Uterus (tissue), 3 donors: ENCODE measurements at regions not wholly inside any gene's neighbourhood (a gene's known extent, or its start where the extent isn't known, plus 50 kb on each side); places are given as distances from the start of the nearest gene placed in this dataset.
"Not testable (repeated sequence)": the region's sequence is repeated elsewhere in the genome, so short reads cannot be mapped to it uniquely, and the experiment has no call there.

Source experiments
- DNase-seq, 2 donors: peaks; one replicate each; pipeline ENCODE4 v3.0.0-alpha.2; 2019 to 2020
- H3K27ac ChIP-seq, 2 donors: fragments of 200-600 bp; sonication (generic); 1 replicate in 1 of 2; 2 replicates in 1 of 2; pipeline ENCODE4 v1.5.1; 2016 to 2018
- H3K27me3 ChIP-seq, 2 donors: fragments of 200-600 bp; sonication (generic); one replicate each; pipeline ENCODE4 v1.5.1; 2018 to 2019; ENCODE audit warnings: control low read depth in 1 of 2
- H3K36me3 ChIP-seq, 2 donors: fragments of 200-600 bp; sonication (generic); one replicate each; pipeline ENCODE4 v1.5.1; 2019; ENCODE audit warnings: control low read depth in 1 of 2
- H3K4me1 ChIP-seq, 2 donors: fragments of 200-600 bp; sonication (generic); one replicate each; pipeline ENCODE4 v1.5.1; 2018 to 2019; ENCODE audit warnings: control low read depth in 1 of 2
- H3K4me3 ChIP-seq, 2 donors: fragments of 200-600 bp; sonication (generic); 1 replicate in 1 of 2; 2 replicates in 1 of 2; pipeline ENCODE4 v1.5.1; 2018 to 2019; ENCODE audit warnings: mild to moderate bottlenecking in 1 of 2
- H3K9me3 ChIP-seq, 2 donors: fragments of 200-600 bp; sonication (generic); one replicate each; pipeline ENCODE4 v1.5.1; 2019; ENCODE audit warnings: control low read depth in 1 of 2
- POLR2A ChIP-seq, 2 donors: fragments of 450-650 bp; IDR thresholded peaks; one replicate each; pipeline ENCODE4 v1.6.1; 2016; ENCODE audit warnings: antibody characterized with exemption in 2 of 2, mild to moderate bottlenecking in 1 of 2, moderate library complexity in 1 of 2
- intact Hi-C: fragments of 100-400 bp; cut with DNase I; formaldehyde crosslinking; loops from one replicate; pipeline ENCODE4 v1.15.1; 2023; ENCODE audit warnings: low total_unique reads
- TF ChIP-seq, protein P1 (sequence below), 4 experiments: fragments of 200-600 bp in 2 of 4; fragments of 450-650 bp in 2 of 4; sonication (generic) in 2 of 4; IDR thresholded peaks; one replicate each; pipeline ENCODE4 v1.5.1; 2016 to 2019; ENCODE audit warnings: antibody characterized with exemption in 4 of 4, mild to moderate bottlenecking in 2 of 4, moderate library complexity in 1 of 4
- donor health status: DM: yes; HTN: yes; CAD: no.

DNA sequence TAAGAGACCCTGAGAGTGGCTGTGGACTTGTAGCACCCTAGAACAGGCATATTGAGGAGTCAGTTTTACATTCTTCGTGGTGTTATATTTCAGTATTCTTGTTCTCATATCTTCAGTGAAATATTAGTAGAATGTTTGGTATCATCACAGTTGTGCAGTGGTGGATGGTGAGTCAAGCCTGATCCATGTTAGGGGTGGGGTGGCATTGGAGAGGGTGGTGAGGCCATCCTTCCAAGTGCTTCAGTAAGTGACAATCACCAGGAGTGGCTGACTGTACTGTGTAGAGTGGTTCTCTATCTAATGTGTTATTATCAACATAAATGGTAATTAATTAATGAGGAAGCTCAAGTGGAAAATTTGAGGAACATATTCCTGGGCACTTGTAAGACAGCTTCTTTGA is 197.7 kb upstream of the SLC16A7 start:
- Histone ChIP-seq H3K4me1 (no peaks in the 10 kb centered on the region), H3K27ac (no peak overlapping the region), H3K4me3 (no peak overlapping the region), H3K27me3 (no peaks in the 10 kb centered on the region), H3K9me3 (no peaks in the 10 kb centered on the region), H3K36me3 (no peaks in the 10 kb centered on the region)
- DNase-seq: no peak
- intact Hi-C loops: no loop called here
- TF ChIP-seq POLR2A (IDR thresholded peaks at IDR 0.05): no peak
- TF ChIP-seq, protein P1, sequence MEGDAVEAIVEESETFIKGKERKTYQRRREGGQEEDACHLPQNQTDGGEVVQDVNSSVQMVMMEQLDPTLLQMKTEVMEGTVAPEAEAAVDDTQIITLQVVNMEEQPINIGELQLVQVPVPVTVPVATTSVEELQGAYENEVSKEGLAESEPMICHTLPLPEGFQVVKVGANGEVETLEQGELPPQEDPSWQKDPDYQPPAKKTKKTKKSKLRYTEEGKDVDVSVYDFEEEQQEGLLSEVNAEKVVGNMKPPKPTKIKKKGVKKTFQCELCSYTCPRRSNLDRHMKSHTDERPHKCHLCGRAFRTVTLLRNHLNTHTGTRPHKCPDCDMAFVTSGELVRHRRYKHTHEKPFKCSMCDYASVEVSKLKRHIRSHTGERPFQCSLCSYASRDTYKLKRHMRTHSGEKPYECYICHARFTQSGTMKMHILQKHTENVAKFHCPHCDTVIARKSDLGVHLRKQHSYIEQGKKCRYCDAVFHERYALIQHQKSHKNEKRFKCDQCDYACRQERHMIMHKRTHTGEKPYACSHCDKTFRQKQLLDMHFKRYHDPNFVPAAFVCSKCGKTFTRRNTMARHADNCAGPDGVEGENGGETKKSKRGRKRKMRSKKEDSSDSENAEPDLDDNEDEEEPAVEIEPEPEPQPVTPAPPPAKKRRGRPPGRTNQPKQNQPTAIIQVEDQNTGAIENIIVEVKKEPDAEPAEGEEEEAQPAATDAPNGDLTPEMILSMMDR (IDR thresholded peaks at IDR 0.05): no peak

DNA sequence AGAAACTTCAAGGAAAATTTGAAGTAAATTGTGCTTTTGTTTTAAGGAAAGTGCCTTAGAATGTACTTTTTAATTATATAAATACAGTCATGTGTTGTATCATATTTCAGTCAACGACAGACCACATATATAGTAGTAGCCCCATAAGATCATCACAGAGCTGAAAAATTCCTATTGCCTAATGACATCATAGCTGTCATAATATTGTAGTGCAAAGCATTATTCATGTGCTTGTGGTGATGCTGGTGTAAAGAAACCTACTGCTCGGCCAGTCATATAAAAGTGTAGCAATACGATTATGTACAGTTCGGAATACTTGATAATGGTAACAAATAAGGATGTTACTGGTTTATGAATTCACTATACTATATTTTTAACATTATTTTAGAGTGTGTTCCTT is 198.9 kb upstream of the SLC16A7 start:
- no peak for DNase-seq
- H3K36me3 ChIP-seq: no peaks in the 10 kb centered on the region
- intact Hi-C loops: no loop called here

DNA sequence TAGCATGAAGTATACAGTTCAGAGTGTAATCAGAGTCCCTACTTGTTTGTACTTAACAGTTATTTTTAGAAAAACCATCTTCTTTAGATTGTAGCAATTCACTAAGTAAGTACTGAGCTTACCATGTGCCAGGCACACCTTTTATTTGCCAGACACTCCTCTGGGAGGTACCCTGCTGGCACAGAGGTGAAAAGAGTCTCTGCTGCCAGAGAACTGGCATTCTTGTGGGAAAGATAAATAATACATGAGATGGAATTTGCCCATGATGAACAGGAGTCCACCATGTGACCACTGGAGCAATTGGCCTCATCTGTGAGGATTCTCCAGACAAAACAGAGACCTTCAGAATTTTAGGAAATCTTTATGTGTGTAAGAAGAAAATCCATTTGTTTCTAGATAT is 199.3 kb upstream of the SLC16A7 start:
- no peak for DNase-seq
- H3K9me3 ChIP-seq: no peaks in the 10 kb centered on the region

More for the DNA sequence above, 198.9 kb upstream of the SLC16A7 start:
- Histone ChIP-seq H3K9me3 (no peaks in the 10 kb centered on the region), H3K4me1 (no peaks in the 10 kb centered on the region), H3K27me3 (no peaks in the 10 kb centered on the region), H3K4me3 (no peak overlapping the region), H3K27ac (no peak overlapping the region)
- TF ChIP-seq POLR2A (IDR thresholded peaks at IDR 0.05): no peak
- TF ChIP-seq, protein P1 (IDR thresholded peaks at IDR 0.05): no peak

DNA sequence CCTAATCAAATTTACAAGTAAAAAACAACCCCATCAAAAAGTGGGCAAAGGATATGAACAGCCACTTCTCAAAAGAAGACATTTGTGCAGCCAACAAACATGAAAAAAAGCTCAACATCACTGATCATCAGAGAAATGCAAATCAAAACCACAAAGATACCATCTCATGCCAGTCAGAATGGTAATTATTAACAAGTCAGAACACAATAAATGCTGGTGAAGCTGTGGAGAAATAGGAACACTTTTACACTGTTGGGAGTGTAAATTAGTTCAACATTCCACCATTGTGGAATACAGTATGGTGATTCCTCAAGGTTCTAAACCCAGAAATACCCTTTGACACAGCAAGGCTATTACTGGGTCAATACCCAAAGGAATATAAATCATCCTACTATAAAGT is 200.5 kb upstream of the SLC16A7 start:
- H3K27ac ChIP-seq, H3K27me3 ChIP-seq, intact Hi-C loops, H3K36me3 ChIP-seq, H3K4me3 ChIP-seq, DNase-seq, H3K4me1 ChIP-seq, H3K9me3 ChIP-seq: not testable (repeated sequence)

More for the DNA sequence above, 199.3 kb upstream of the SLC16A7 start:
- no peaks in the 10 kb centered on the region for H3K36me3 ChIP-seq
- TF ChIP-seq, protein P1 (IDR thresholded peaks at IDR 0.05): no peak
- no peak for TF ChIP-seq POLR2A (IDR thresholded peaks at IDR 0.05)
- H3K27me3 ChIP-seq: no peaks in the 10 kb centered on the region
- intact Hi-C loops: no loop called here
- no peaks in the 10 kb centered on the region for H3K4me1 ChIP-seq
- H3K27ac ChIP-seq: no peak overlapping the region
- no peak overlapping the region for H3K4me3 ChIP-seq

DNA sequence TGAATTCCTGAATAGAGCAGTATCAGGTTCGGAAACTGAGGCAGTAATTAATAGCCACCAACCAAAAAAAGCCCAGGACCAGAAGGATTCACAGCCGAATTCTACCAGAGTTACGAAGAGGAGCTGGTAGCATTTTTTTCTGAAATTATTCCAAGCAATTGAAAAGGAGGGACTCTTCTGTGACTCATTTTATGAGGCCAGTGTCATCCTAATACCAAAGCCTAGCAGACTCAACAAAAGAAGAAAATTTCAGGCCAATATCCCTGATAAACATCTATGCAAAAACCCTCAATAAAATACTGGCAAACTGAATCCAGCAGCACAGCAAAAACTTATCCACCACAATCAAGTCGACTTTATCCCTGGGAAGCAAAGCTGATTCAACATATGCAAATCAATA is 202.3 kb upstream of the SLC16A7 start:
- H3K4me1 ChIP-seq: no peaks in the 10 kb centered on the region
- no peak overlapping the region for H3K4me3 ChIP-seq
- H3K36me3 ChIP-seq: no peaks in the 10 kb centered on the region
- H3K9me3 ChIP-seq: no peaks in the 10 kb centered on the region
- no peaks in the 10 kb centered on the region for H3K27me3 ChIP-seq
- no peak overlapping the region for H3K27ac ChIP-seq
- no peak for DNase-seq
- intact Hi-C loops: no loop called here
- TF ChIP-seq POLR2A (IDR thresholded peaks at IDR 0.05): no peak
- TF ChIP-seq, protein P1 (IDR thresholded peaks at IDR 0.05): no peak

DNA sequence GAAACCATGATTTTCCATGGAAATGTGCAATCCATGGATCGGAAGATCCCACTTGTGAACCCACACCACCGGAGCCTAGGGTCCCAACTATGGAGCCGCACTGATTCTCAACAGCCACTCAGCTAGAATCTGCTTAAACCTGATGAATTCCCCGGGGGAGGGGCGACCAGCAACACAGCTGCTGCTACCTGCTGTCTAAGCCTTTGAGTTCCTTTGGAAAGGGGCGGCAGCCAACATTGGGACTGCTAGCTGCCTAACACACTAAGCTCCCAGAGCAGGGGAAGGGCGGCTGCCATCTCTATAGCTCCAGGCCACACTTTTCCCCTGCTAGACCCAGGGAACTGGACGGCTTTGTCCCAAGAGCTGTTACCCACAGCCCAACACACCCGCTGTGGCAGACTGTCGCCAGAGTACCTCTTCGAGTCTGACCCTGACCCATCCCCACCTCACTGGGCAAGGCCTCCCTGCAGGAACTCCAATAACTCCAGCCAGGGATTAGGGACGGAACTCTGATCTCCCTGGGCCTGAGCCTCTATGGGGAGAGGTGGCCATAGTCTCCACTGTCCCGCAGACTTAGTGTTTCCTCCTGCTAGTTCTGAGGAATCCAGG is 205.8 kb upstream of the SLC16A7 start:
- no peaks in the 10 kb centered on the region for H3K4me1 ChIP-seq
- intact Hi-C loops: no loop called here
- no peaks in the 10 kb centered on the region for H3K27me3 ChIP-seq
- DNase-seq: no peak
- no peak overlapping the region for H3K27ac ChIP-seq
- TF ChIP-seq, protein P1 (IDR thresholded peaks at IDR 0.05): no peak
- no peak for TF ChIP-seq POLR2A (IDR thresholded peaks at IDR 0.05)
- no peaks in the 10 kb centered on the region for H3K9me3 ChIP-seq
- no peaks in the 10 kb centered on the region for H3K36me3 ChIP-seq
- no peak overlapping the region for H3K4me3 ChIP-seq
